ENCODE measurements at regions not wholly inside any gene's neighbourhood (a gene's known extent, or its start where the extent isn't known, plus 50 kb on each side); places are given as distances from the start of the nearest gene placed in this dataset.

DNA sequence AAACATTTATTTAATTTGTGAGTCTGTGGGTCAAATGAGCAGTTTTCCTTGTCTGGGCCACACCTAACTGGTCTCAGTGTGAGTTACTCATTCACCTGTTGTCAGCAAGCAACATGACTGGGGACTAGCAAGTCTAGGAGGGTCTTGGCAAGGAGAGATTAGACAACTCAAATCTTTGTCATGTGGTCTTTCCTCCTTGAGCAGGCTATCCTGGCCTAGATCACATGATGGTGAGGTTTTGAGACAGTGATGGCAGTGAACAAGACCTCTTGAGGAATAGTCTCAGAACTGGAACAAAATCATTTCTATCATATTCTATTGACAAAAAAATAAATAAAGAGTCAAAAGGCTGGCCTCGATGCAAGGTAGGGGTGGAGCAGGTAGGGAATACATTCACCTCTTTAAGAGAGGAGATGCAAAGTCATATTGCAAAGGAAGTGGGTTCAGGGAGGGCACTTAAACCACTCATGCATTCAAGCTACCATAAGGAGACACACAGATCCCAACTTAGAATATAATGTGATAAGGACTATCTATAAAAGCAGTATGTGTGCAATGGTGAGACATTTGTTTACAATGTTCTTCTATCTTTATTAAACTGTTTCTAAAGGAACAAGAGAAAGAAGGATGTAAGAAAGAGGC lies 135.7 kb downstream of the ZNF330 start:
- Mint-ChIP-seq H3K4me3 (no peak overlapping the region), H3K9me3 (peaks cover 21% of the 10 kb centered on the region), H3K4me1 (peaks cover 12% of the 10 kb centered on the region), H3K36me3 (no peaks in the 10 kb centered on the region), H3K27me3 (ENCODE audit: low read depth) (no peaks in the 10 kb centered on the region), H3K27ac (no peak overlapping the region; the same call in 1 of the 2 replicates)
- CTCF ChIA-PET = no interaction called here
- TF ChIP-seq, protein P1, sequence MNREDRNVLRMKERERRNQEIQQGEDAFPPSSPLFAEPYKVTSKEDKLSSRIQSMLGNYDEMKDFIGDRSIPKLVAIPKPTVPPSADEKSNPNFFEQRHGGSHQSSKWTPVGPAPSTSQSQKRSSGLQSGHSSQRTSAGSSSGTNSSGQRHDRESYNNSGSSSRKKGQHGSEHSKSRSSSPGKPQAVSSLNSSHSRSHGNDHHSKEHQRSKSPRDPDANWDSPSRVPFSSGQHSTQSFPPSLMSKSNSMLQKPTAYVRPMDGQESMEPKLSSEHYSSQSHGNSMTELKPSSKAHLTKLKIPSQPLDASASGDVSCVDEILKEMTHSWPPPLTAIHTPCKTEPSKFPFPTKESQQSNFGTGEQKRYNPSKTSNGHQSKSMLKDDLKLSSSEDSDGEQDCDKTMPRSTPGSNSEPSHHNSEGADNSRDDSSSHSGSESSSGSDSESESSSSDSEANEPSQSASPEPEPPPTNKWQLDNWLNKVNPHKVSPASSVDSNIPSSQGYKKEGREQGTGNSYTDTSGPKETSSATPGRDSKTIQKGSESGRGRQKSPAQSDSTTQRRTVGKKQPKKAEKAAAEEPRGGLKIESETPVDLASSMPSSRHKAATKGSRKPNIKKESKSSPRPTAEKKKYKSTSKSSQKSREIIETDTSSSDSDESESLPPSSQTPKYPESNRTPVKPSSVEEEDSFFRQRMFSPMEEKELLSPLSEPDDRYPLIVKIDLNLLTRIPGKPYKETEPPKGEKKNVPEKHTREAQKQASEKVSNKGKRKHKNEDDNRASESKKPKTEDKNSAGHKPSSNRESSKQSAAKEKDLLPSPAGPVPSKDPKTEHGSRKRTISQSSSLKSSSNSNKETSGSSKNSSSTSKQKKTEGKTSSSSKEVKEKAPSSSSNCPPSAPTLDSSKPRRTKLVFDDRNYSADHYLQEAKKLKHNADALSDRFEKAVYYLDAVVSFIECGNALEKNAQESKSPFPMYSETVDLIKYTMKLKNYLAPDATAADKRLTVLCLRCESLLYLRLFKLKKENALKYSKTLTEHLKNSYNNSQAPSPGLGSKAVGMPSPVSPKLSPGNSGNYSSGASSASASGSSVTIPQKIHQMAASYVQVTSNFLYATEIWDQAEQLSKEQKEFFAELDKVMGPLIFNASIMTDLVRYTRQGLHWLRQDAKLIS (CRISPR knock-in tag; IDR thresholded peaks at IDR 0.05; ENCODE audit: borderline replicate concordance) = no peak
- TF ChIP-seq JAZF1 (CRISPR knock-in tag; IDR thresholded peaks at IDR 0.05) = no peak
- no peak for TF ChIP-seq FOXK1 (CRISPR knock-in tag; IDR thresholded peaks at IDR 0.05)
- TF ChIP-seq CREM (CRISPR knock-in tag; IDR thresholded peaks at IDR 0.05) = no peak
- no peak for TF ChIP-seq ZNF138 (CRISPR knock-in tag; conservative IDR thresholded peaks at IDR 0.05)
- TF ChIP-seq KAT7 (CRISPR knock-in tag; IDR thresholded peaks at IDR 0.05; ENCODE audit: borderline replicate concordance) = no peak
- TF ChIP-seq PREB (CRISPR knock-in tag; IDR thresholded peaks at IDR 0.05; ENCODE audit: borderline replicate concordance) = no peak
- TF ChIP-seq EMX1 (CRISPR knock-in tag; IDR thresholded peaks at IDR 0.05) = no peak
- TF ChIP-seq ZNF416 (CRISPR knock-in tag; IDR thresholded peaks at IDR 0.05) = no peak
- TF ChIP-seq, protein P2, sequence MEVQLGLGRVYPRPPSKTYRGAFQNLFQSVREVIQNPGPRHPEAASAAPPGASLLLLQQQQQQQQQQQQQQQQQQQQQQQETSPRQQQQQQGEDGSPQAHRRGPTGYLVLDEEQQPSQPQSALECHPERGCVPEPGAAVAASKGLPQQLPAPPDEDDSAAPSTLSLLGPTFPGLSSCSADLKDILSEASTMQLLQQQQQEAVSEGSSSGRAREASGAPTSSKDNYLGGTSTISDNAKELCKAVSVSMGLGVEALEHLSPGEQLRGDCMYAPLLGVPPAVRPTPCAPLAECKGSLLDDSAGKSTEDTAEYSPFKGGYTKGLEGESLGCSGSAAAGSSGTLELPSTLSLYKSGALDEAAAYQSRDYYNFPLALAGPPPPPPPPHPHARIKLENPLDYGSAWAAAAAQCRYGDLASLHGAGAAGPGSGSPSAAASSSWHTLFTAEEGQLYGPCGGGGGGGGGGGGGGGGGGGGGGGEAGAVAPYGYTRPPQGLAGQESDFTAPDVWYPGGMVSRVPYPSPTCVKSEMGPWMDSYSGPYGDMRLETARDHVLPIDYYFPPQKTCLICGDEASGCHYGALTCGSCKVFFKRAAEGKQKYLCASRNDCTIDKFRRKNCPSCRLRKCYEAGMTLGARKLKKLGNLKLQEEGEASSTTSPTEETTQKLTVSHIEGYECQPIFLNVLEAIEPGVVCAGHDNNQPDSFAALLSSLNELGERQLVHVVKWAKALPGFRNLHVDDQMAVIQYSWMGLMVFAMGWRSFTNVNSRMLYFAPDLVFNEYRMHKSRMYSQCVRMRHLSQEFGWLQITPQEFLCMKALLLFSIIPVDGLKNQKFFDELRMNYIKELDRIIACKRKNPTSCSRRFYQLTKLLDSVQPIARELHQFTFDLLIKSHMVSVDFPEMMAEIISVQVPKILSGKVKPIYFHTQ (CRISPR knock-in tag; IDR thresholded peaks at IDR 0.05) = no peak
- no peak for TF ChIP-seq MLX (CRISPR knock-in tag; IDR thresholded peaks at IDR 0.05)
- DNase-seq (ENCODE audit: low spot score) = no peak
- POLR2A ChIA-PET = no interaction called here
- no peak for ATAC-seq

DNA sequence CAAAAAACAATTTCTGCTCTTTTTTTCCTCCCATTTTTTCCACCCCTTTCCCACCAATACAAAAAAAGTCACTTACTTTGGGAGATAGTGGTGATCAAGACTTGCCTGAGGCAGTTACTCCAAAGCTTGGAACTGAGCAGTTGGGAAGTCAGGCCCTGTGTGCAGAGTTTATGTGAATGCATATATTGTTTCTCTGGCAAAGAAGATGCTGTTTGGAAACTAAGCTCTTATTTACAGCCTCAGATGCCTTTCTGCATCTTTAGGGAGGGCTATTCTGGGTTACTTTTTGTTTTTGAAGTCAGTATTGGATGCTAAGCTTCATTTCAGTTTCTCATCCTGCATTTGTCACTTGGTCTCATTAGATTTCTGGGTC lies 136.3 kb downstream of the ZNF330 start:
- no peaks in the 10 kb centered on the region for H3K27me3 Mint-ChIP-seq (ENCODE audit: low read depth)
- ATAC-seq (no peak), DNase-seq (ENCODE audit: low spot score) (no peak)
- H3K9me3 Mint-ChIP-seq = peaks cover 24% of the 10 kb centered on the region
- no peaks in the 10 kb centered on the region for H3K36me3 Mint-ChIP-seq
- H3K27ac Mint-ChIP-seq = no peak overlapping the region
- ChIA-PET POLR2A (no interaction called here), CTCF (no interaction called here)
- peaks cover 12% of the 10 kb centered on the region for H3K4me1 Mint-ChIP-seq
- no peak overlapping the region for H3K4me3 Mint-ChIP-seq
- no peak for TF ChIP-seq NFATC4 (CRISPR knock-in tag; IDR thresholded peaks at IDR 0.05)
- TF ChIP-seq ZNF121 (CRISPR knock-in tag; IDR thresholded peaks at IDR 0.05) = no peak
- no peak for TF ChIP-seq IRF2 (CRISPR knock-in tag; IDR thresholded peaks at IDR 0.05; ENCODE audit: borderline replicate concordance, low read depth)
- no peak for TF ChIP-seq ERG (CRISPR knock-in tag; IDR thresholded peaks at IDR 0.05)
- no peak for TF ChIP-seq FOXJ3 (CRISPR knock-in tag; IDR thresholded peaks at IDR 0.05; ENCODE audit: borderline replicate concordance)
- no peak for TF ChIP-seq SMAD3 (CRISPR knock-in tag; IDR thresholded peaks at IDR 0.05; ENCODE audit: borderline replicate concordance)
- no peak for TF ChIP-seq GTF2I (CRISPR knock-in tag; conservative IDR thresholded peaks at IDR 0.05)
- TF ChIP-seq NR1H2 (CRISPR knock-in tag; IDR thresholded peaks at IDR 0.05) = no peak
- TF ChIP-seq, protein P1 (CRISPR knock-in tag; IDR thresholded peaks at IDR 0.05; ENCODE audit: borderline replicate concordance) = no peak

Measured in WTC11 (cell line).